HG03457 (cell line): ENCODE measurements at regions not wholly inside any gene's neighbourhood (a gene's known extent, or its start where the extent isn't known, plus 50 kb on each side); places are given as distances from the start of the nearest gene placed in this dataset.

Experiments used
- ATAC-seq: cut with Tn5 transposase; IDR thresholded peaks from one replicate; pipeline ENCODE4 v1.9.1; 2021; ENCODE audit warnings: moderate number of reproducible peaks; ENCODE audit not compliant: unreplicated experiment

GRCh38 chr22:48700566-48701295 is 1126.9 kb downstream of the BRD1 start:
- no peak for ATAC-seq

- no peak for ATAC-seq
These were observed 1127.5 kb downstream of the BRD1 start for GRCh38 chr22:48700180-48700565.

GRCh38 chr22:48699511-48699910 is 1128.2 kb downstream of the BRD1 start:
- ATAC-seq = no peak

GRCh38 chr22:48698618-48699017 is 1129.1 kb downstream of the BRD1 start:
- no peak for ATAC-seq

GRCh38 chr22:48697694-48698276 is 1129.9 kb downstream of the BRD1 start:
- ATAC-seq = no peak

- ATAC-seq = no peak
These were observed 1130.5 kb downstream of the BRD1 start for GRCh38 chr22:48697223-48697622.

GRCh38 chr22:48696371-48696770 is 1131.3 kb downstream of the BRD1 start:
- ATAC-seq = no peak

- ATAC-seq = no peak
These were observed 1131.9 kb downstream of the BRD1 start for GRCh38 chr22:48695731-48696305.

GRCh38 chr22:48695251-48695650 is 1132.4 kb downstream of the BRD1 start:
- no peak for ATAC-seq

GRCh38 chr22:48694296-48694883 is 1133.3 kb downstream of the BRD1 start:
- no peak for ATAC-seq

GRCh38 chr22:48693377-48694135 is 1134.1 kb downstream of the BRD1 start:
- ATAC-seq = no peak

- no peak for ATAC-seq
These were observed 1134.8 kb downstream of the BRD1 start for GRCh38 chr22:48692734-48693376.

- no peak for ATAC-seq
These were observed 1136.2 kb downstream of the BRD1 start for GRCh38 chr22:48691431-48691851.

- ATAC-seq = no peak
These were observed 1136.9 kb downstream of the BRD1 start for GRCh38 chr22:48690583-48691317.

GRCh38 chr22:48689206-48689605 is 1138.5 kb downstream of the BRD1 start:
- no peak for ATAC-seq

- ATAC-seq = no peak
These were observed 1139.3 kb downstream of the BRD1 start for GRCh38 chr22:48688366-48688765.

GRCh38 chr22:48687606-48688005 is 1140.1 kb downstream of the BRD1 start:
- no peak for ATAC-seq

- no peak for ATAC-seq
These were observed 1140.9 kb downstream of the BRD1 start for GRCh38 chr22:48686694-48687302.

GRCh38 chr22:48685767-48686166 is 1141.9 kb downstream of the BRD1 start:
- no peak for ATAC-seq

GRCh38 chr22:48683640-48684039 is 1144.0 kb downstream of the BRD1 start:
- ATAC-seq = no peak
